GM23338 (cell line): ENCODE measurements at regions not wholly inside any gene's neighbourhood (a gene's known extent, or its start where the extent isn't known, plus 50 kb on each side); places are given as distances from the start of the nearest gene placed in this dataset.

ENCODE experiments used
- ATAC-seq: fragments of 200-7000 bp; cut with Tn5 transposase; 3 replicates; pipeline ENCODE4 v1.9.1; 2020
- DNase-seq: peaks from one replicate; pipeline ENCODE4 v3.0.0-alpha.2; 2015; ENCODE audit warnings: low spot score
- H2AFZ ChIP-seq: fragments of 200-600 bp; sonication (generic); 2 replicates; pipeline ENCODE4 v1.8.0; 2016; ENCODE audit warnings: antibody characterized with exemption, mild to moderate bottlenecking, moderate library complexity
- H3F3A ChIP-seq: fragments of 200-600 bp; sonication (generic); replicated peaks from 2 replicates; pipeline ENCODE4 v1.8.0; 2017; ENCODE audit warnings: antibody characterized with exemption, mixed run types, low read depth
- H3K27ac ChIP-seq: fragments of 200-600 bp; sonication (generic); 2 replicates; pipeline ENCODE4 v1.6.1; 2016; ENCODE audit warnings: low read depth
- H3K27me3 ChIP-seq: fragments of 200-600 bp; sonication (generic); 2 replicates; pipeline ENCODE4 v1.8.0; 2016; ENCODE audit warnings: mild to moderate bottlenecking, mixed run types, moderate library complexity; ENCODE audit not compliant: insufficient read depth
- H3K36me3 ChIP-seq: fragments of 200-600 bp; sonication (generic); 2 replicates; pipeline ENCODE4 v1.8.0; 2016; ENCODE audit warnings: mild to moderate bottlenecking; ENCODE audit not compliant: insufficient read depth
- H3K4me1 ChIP-seq: fragments of 200-600 bp; sonication (generic); 2 replicates; pipeline ENCODE4 v1.8.0; 2016; ENCODE audit warnings: mild to moderate bottlenecking, moderate library complexity; ENCODE audit not compliant: insufficient read depth
- H3K4me2 ChIP-seq: fragments of 200-600 bp; sonication (generic); 2 replicates; pipeline ENCODE4 v1.7.1; 2017; ENCODE audit warnings: mixed run types
- H3K4me3 ChIP-seq: fragments of 200-600 bp; sonication (generic); 2 replicates; pipeline ENCODE4 v1.6.1; 2016; ENCODE audit warnings: mixed run types
- H3K79me2 ChIP-seq: fragments of 200-600 bp; sonication (generic); replicated peaks from 2 replicates; pipeline ENCODE4 v1.8.0; 2017; ENCODE audit warnings: mild to moderate bottlenecking; ENCODE audit not compliant: insufficient read depth
- H3K9me2 ChIP-seq: fragments of 200-600 bp; sonication (generic); 2 replicates; pipeline ENCODE4 v1.8.0; 2017; ENCODE audit not compliant: insufficient read depth
- H4K20me1 ChIP-seq: fragments of 200-600 bp; sonication (generic); replicated peaks from 2 replicates; pipeline ENCODE4 v1.8.0; 2017; ENCODE audit warnings: mild to moderate bottlenecking; ENCODE audit not compliant: insufficient read depth
- H3K27ac Mint-ChIP-seq: 2 replicates; pipeline ENCODE4 v1.8.0; 2020; ENCODE audit warnings: inconsistent platforms, mild to moderate bottlenecking, moderate library complexity, mixed read lengths
- H3K27me3 Mint-ChIP-seq: 3 replicates; pipeline ENCODE4 v1.8.0; 2022; ENCODE audit warnings: low read depth, mild to moderate bottlenecking, moderate library complexity, mixed read lengths, inconsistent platforms; ENCODE audit not compliant: insufficient read depth, poor library complexity
- H3K36me3 Mint-ChIP-seq: 3 replicates; pipeline ENCODE4 v1.8.0; 2021; ENCODE audit warnings: low read depth, mild to moderate bottlenecking, inconsistent platforms, moderate library complexity, mixed read lengths
- H3K4me1 Mint-ChIP-seq: 3 replicates; pipeline ENCODE4 v1.8.0; 2020; ENCODE audit warnings: mild to moderate bottlenecking, inconsistent platforms, mixed read lengths
- H3K4me3 Mint-ChIP-seq: 3 replicates; pipeline ENCODE4 v1.8.0; 2021; ENCODE audit warnings: moderate library complexity, mild to moderate bottlenecking, inconsistent platforms, mixed read lengths
- H3K9me3 Mint-ChIP-seq: 3 replicates; pipeline ENCODE4 v1.8.0; 2020; ENCODE audit warnings: moderate library complexity, mild to moderate bottlenecking, inconsistent platforms, mixed read lengths
- CREB1 ChIP-seq: fragments of 250-450 bp; sonication (Bioruptor Pico); IDR thresholded peaks from 2 replicates; pipeline ENCODE4 v1.5.0; 2020; ENCODE audit warnings: low read depth, mild to moderate bottlenecking, moderate library complexity
- CTCF ChIP-seq, 2 experiments: fragments of 200-600 bp in 1 of 2; sonication (generic) in 1 of 2; conservative IDR thresholded peaks; 2 replicates each; pipeline versions ENCODE4 v1.5.1 to v1.6.1; 2016 to 2017; ENCODE audit warnings: antibody characterized with exemption in 2 of 2, low read depth in 2 of 2, mild to moderate bottlenecking in 2 of 2, moderate library complexity in 1 of 2
- EZH2phosphoT487 ChIP-seq: fragments of 200-600 bp; sonication (generic); IDR thresholded peaks from one replicate; pipeline ENCODE4 v1.8.1; 2018; ENCODE audit warnings: antibody characterized with exemption; ENCODE audit not compliant: unreplicated experiment
- NANOG ChIP-seq: IDR thresholded peaks from 2 replicates; pipeline ENCODE4 v1.6.1; 2016; ENCODE audit warnings: antibody characterized with exemption, borderline replicate concordance
- POLR2AphosphoS5 ChIP-seq: IDR thresholded peaks from 2 replicates; pipeline ENCODE4 v1.6.1; 2016; ENCODE audit warnings: antibody characterized with exemption, low read depth
- ZNF114 ChIP-seq: fragments of 250-450 bp; sonication (Bioruptor Pico); IDR thresholded peaks from 2 replicates; pipeline ENCODE4 v1.5.0; 2020; ENCODE audit warnings: mild to moderate bottlenecking, moderate library complexity
- ZNF331 ChIP-seq: fragments of 250-450 bp; sonication (Bioruptor Pico); IDR thresholded peaks from 2 replicates; pipeline ENCODE4 v1.5.0; 2020; ENCODE audit warnings: low read depth, mild to moderate bottlenecking, moderate library complexity
- TF ChIP-seq, protein P1 (sequence below): IDR thresholded peaks from 2 replicates; pipeline ENCODE4 v1.6.1; 2016; ENCODE audit warnings: antibody characterized with exemption
- TF ChIP-seq, protein P2 (sequence below): IDR thresholded peaks from one replicate; pipeline ENCODE4 v1.6.1; 2018; ENCODE audit warnings: antibody characterized with exemption; ENCODE audit not compliant: unreplicated experiment
- TF ChIP-seq, protein P3 (sequence below): fragments of 250-450 bp; sonication (Bioruptor Pico); IDR thresholded peaks from 2 replicates; pipeline ENCODE4 v1.5.0; 2020; ENCODE audit warnings: mild to moderate bottlenecking, moderate library complexity

- Histone ChIP-seq H3K4me3 (no peak overlapping the region), H3K36me3 (no peaks in the 10 kb centered on the region), H3K27ac (no peak overlapping the region), H3K4me1 (no peaks in the 10 kb centered on the region), H4K20me1 (no peaks in the 10 kb centered on the region), H3K79me2 (no peaks in the 10 kb centered on the region), H3K27me3 (no peaks in the 10 kb centered on the region), H2AFZ (peak overlapping the region; percentile 39; the same call in 1 of the 2 replicates), H3K4me2 (no peak overlapping the region), H3F3A (no peaks in the 10 kb centered on the region), H3K9me2 (peaks cover under 1% of the 10 kb centered on the region; the same call in 1 of the 2 replicates)
- ATAC-seq (no peak), DNase-seq (no peak)
- no peak overlapping the region for H3K27ac Mint-ChIP-seq
- H3K4me3 Mint-ChIP-seq: no peak overlapping the region
- TF ChIP-seq, protein P1, sequence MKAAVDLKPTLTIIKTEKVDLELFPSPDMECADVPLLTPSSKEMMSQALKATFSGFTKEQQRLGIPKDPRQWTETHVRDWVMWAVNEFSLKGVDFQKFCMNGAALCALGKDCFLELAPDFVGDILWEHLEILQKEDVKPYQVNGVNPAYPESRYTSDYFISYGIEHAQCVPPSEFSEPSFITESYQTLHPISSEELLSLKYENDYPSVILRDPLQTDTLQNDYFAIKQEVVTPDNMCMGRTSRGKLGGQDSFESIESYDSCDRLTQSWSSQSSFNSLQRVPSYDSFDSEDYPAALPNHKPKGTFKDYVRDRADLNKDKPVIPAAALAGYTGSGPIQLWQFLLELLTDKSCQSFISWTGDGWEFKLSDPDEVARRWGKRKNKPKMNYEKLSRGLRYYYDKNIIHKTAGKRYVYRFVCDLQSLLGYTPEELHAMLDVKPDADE: no peak
- TF ChIP-seq, protein P2, sequence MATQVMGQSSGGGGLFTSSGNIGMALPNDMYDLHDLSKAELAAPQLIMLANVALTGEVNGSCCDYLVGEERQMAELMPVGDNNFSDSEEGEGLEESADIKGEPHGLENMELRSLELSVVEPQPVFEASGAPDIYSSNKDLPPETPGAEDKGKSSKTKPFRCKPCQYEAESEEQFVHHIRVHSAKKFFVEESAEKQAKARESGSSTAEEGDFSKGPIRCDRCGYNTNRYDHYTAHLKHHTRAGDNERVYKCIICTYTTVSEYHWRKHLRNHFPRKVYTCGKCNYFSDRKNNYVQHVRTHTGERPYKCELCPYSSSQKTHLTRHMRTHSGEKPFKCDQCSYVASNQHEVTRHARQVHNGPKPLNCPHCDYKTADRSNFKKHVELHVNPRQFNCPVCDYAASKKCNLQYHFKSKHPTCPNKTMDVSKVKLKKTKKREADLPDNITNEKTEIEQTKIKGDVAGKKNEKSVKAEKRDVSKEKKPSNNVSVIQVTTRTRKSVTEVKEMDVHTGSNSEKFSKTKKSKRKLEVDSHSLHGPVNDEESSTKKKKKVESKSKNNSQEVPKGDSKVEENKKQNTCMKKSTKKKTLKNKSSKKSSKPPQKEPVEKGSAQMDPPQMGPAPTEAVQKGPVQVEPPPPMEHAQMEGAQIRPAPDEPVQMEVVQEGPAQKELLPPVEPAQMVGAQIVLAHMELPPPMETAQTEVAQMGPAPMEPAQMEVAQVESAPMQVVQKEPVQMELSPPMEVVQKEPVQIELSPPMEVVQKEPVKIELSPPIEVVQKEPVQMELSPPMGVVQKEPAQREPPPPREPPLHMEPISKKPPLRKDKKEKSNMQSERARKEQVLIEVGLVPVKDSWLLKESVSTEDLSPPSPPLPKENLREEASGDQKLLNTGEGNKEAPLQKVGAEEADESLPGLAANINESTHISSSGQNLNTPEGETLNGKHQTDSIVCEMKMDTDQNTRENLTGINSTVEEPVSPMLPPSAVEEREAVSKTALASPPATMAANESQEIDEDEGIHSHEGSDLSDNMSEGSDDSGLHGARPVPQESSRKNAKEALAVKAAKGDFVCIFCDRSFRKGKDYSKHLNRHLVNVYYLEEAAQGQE: no peak
- TF ChIP-seq POLR2AphosphoS5 (no peak), CTCF (conservative IDR thresholded peaks at IDR 0.05; ENCODE audit: low read depth in 2 of 2) (no peak), NANOG (no peak), CREB1 (CRISPR knock-in tag) (no peak), ZNF114 (CRISPR knock-in tag) (no peak), EZH2phosphoT487 (no peak), ZNF331 (CRISPR knock-in tag) (no peak)
- TF ChIP-seq, protein P3, sequence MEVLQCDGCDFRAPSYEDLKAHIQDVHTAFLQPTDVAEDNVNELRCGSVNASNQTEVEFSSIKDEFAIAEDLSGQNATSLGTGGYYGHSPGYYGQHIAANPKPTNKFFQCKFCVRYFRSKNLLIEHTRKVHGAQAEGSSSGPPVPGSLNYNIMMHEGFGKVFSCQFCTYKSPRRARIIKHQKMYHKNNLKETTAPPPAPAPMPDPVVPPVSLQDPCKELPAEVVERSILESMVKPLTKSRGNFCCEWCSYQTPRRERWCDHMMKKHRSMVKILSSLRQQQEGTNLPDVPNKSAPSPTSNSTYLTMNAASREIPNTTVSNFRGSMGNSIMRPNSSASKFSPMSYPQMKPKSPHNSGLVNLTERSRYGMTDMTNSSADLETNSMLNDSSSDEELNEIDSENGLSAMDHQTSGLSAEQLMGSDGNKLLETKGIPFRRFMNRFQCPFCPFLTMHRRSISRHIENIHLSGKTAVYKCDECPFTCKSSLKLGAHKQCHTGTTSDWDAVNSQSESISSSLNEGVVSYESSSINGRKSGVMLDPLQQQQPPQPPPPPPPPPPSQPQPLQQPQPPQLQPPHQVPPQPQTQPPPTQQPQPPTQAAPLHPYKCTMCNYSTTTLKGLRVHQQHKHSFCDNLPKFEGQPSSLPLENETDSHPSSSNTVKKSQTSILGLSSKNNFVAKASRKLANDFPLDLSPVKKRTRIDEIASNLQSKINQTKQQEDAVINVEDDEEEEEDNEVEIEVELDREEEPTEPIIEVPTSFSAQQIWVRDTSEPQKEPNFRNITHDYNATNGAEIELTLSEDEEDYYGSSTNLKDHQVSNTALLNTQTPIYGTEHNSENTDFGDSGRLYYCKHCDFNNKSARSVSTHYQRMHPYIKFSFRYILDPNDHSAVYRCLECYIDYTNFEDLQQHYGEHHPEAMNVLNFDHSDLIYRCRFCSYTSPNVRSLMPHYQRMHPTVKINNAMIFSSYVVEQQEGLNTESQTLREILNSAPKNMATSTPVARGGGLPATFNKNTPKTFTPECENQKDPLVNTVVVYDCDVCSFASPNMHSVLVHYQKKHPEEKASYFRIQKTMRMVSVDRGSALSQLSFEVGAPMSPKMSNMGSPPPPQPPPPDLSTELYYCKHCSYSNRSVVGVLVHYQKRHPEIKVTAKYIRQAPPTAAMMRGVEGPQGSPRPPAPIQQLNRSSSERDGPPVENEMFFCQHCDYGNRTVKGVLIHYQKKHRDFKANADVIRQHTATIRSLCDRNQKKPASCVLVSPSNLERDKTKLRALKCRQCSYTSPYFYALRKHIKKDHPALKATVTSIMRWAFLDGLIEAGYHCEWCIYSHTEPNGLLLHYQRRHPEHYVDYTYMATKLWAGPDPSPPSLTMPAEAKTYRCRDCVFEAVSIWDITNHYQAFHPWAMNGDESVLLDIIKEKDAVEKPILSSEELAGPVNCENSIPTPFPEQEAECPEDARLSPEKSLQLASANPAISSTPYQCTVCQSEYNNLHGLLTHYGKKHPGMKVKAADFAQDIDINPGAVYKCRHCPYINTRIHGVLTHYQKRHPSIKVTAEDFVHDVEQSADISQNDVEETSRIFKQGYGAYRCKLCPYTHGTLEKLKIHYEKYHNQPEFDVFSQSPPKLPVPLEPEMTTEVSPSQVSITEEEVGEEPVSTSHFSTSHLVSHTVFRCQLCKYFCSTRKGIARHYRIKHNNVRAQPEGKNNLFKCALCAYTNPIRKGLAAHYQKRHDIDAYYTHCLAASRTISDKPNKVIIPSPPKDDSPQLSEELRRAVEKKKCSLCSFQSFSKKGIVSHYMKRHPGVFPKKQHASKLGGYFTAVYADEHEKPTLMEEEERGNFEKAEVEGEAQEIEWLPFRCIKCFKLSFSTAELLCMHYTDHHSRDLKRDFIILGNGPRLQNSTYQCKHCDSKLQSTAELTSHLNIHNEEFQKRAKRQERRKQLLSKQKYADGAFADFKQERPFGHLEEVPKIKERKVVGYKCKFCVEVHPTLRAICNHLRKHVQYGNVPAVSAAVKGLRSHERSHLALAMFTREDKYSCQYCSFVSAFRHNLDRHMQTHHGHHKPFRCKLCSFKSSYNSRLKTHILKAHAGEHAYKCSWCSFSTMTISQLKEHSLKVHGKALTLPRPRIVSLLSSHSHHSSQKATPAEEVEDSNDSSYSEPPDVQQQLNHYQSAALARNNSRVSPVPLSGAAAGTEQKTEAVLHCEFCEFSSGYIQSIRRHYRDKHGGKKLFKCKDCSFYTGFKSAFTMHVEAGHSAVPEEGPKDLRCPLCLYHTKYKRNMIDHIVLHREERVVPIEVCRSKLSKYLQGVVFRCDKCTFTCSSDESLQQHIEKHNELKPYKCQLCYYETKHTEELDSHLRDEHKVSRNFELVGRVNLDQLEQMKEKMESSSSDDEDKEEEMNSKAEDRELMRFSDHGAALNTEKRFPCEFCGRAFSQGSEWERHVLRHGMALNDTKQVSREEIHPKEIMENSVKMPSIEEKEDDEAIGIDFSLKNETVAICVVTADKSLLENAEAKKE (CRISPR knock-in tag): no peak
- H3K9me3 Mint-ChIP-seq: no peaks in the 10 kb centered on the region
- H3K36me3 Mint-ChIP-seq: no peaks in the 10 kb centered on the region
- peaks cover 4% of the 10 kb centered on the region for H3K27me3 Mint-ChIP-seq
- no peaks in the 10 kb centered on the region for H3K4me1 Mint-ChIP-seq
Measured at GRCh38 chr4:110733901-110734300, 111.0 kb upstream of the PITX2 start.
